ENCODE measurements at regions not wholly inside any gene's neighbourhood (a gene's known extent, or its start where the extent isn't known, plus 50 kb on each side); places are given as distances from the start of the nearest gene placed in this dataset.

GRCh38 chr6:71537717-71538116 lies 249.1 kb downstream of the OGFRL1 start:
- Histone ChIP-seq H3K4me1 (ENCODE audit: control insufficient read depth, insufficient read depth, low read length) (no peaks in the 10 kb centered on the region), H3K27me3 (ENCODE audit: control insufficient read depth, insufficient read depth, low read length, poor library complexity, severe bottlenecking) (no peaks in the 10 kb centered on the region), H3K9me3 (ENCODE audit: control insufficient read depth, low read length) (no peaks in the 10 kb centered on the region), H3K27ac (ENCODE audit: low read depth, low read length) (no peak overlapping the region), H3K36me3 (ENCODE audit: control insufficient read depth, insufficient read depth, low read length) (no peaks in the 10 kb centered on the region), H3K4me3 (ENCODE audit: low read length) (no peak overlapping the region), H3K9ac (ENCODE audit: extremely low read depth, low read length, poor library complexity, severe bottlenecking) (no peak overlapping the region)
- 75 to 100% methylated on average over 1 of the region's 1 CpG for WGBS, 2 experiments (ENCODE audit: insufficient coverage in 1 of 2, insufficient read length in 1 of 2)
- Mint-ChIP-seq H3K4me3 (no peak overlapping the region), H3K27me3 (ENCODE audit: insufficient read depth) (no peaks in the 10 kb centered on the region), H3K9me3 (no peaks in the 10 kb centered on the region), H3K4me1 (no peaks in the 10 kb centered on the region), H3K27ac (no peak overlapping the region), H3K36me3 (ENCODE audit: low read depth) (no peaks in the 10 kb centered on the region)
- no peak for DNase-seq
- TF ChIP-seq CTCF (conservative IDR thresholded peaks at IDR 0.05) = no peak

GRCh38 chr6:71544028-71544427 lies 255.4 kb downstream of the OGFRL1 start:
- H3K27ac Mint-ChIP-seq = no peak overlapping the region
- Histone ChIP-seq H3K27me3 (ENCODE audit: control insufficient read depth, insufficient read depth, low read length, poor library complexity, severe bottlenecking) (no peaks in the 10 kb centered on the region), H3K9ac (ENCODE audit: extremely low read depth, low read length, poor library complexity, severe bottlenecking) (no peak overlapping the region), H3K27ac (ENCODE audit: low read depth, low read length) (no peak overlapping the region), H3K9me3 (ENCODE audit: control insufficient read depth, low read length) (no peaks in the 10 kb centered on the region), H3K4me1 (ENCODE audit: control insufficient read depth, insufficient read depth, low read length) (no peaks in the 10 kb centered on the region), H3K4me3 (ENCODE audit: low read length) (no peak overlapping the region), H3K36me3 (ENCODE audit: control insufficient read depth, insufficient read depth, low read length) (no peaks in the 10 kb centered on the region)
- TF ChIP-seq CTCF (conservative IDR thresholded peaks at IDR 0.05) = no peak
- H3K4me1 Mint-ChIP-seq = no peaks in the 10 kb centered on the region
- H3K27me3 Mint-ChIP-seq (ENCODE audit: insufficient read depth) = no peaks in the 10 kb centered on the region
- H3K4me3 Mint-ChIP-seq = no peak overlapping the region
- 71 to 86% methylated on average over 2 to 4 of the region's 4 CpGs for WGBS, 2 experiments (ENCODE audit: insufficient coverage in 1 of 2, insufficient read length in 1 of 2)
- H3K9me3 Mint-ChIP-seq = no peaks in the 10 kb centered on the region
- no peak for DNase-seq
- no peaks in the 10 kb centered on the region for H3K36me3 Mint-ChIP-seq (ENCODE audit: low read depth)

- H3K27ac ChIP-seq (ENCODE audit: low read depth, low read length) = no peak overlapping the region
- H3K9me3 Mint-ChIP-seq = no peaks in the 10 kb centered on the region
- H3K4me3 ChIP-seq (ENCODE audit: low read length) = no peak overlapping the region
- no peak for DNase-seq
- H3K27me3 ChIP-seq (ENCODE audit: control insufficient read depth, insufficient read depth, low read length, poor library complexity, severe bottlenecking) = no peaks in the 10 kb centered on the region
- no peak for TF ChIP-seq CTCF (conservative IDR thresholded peaks at IDR 0.05)
- no peak overlapping the region for H3K27ac Mint-ChIP-seq
- H3K9ac ChIP-seq (ENCODE audit: extremely low read depth, low read length, poor library complexity, severe bottlenecking) = no peak overlapping the region
- H3K4me1 ChIP-seq (ENCODE audit: control insufficient read depth, insufficient read depth, low read length) = no peaks in the 10 kb centered on the region
- no peak overlapping the region for H3K4me3 Mint-ChIP-seq
- no peaks in the 10 kb centered on the region for H3K36me3 ChIP-seq (ENCODE audit: control insufficient read depth, insufficient read depth, low read length)
- H3K27me3 Mint-ChIP-seq (ENCODE audit: insufficient read depth) = no peaks in the 10 kb centered on the region
- H3K4me1 Mint-ChIP-seq = no peaks in the 10 kb centered on the region
- no peaks in the 10 kb centered on the region for H3K9me3 ChIP-seq (ENCODE audit: control insufficient read depth, low read length)
- H3K36me3 Mint-ChIP-seq (ENCODE audit: low read depth) = no peaks in the 10 kb centered on the region
Observed at GRCh38 chr6:71544906-71545305, 256.3 kb downstream of the OGFRL1 start.
